ENCODE measurements at regions not wholly inside any gene's neighbourhood (a gene's known extent, or its start where the extent isn't known, plus 50 kb on each side); places are given as distances from the start of the nearest gene placed in this dataset.
A peak's percentile ranks its signal among the peaks of the same experiment; 100 is the strongest.

GRCh38 chr11:19394525-19395016, 153.8 kb upstream of the E2F8 start:
- no peak for DNase-seq

GRCh38 chr11:19393941-19394340, 153.2 kb upstream of the E2F8 start:
- no peak for DNase-seq

GRCh38 chr11:19392847-19393518, 152.2 kb upstream of the E2F8 start:
- DNase-seq: no peak

- DNase-seq: no peak
Measured at GRCh38 chr11:19392321-19392720, 151.6 kb upstream of the E2F8 start.

- DNase-seq: no peak
Measured at GRCh38 chr11:19391652-19392051, 150.9 kb upstream of the E2F8 start.

GRCh38 chr11:19391026-19391425, 150.3 kb upstream of the E2F8 start:
- no peak for DNase-seq

- DNase-seq: no peak
Measured at GRCh38 chr11:19389787-19390303, 149.1 kb upstream of the E2F8 start.

- DNase-seq: no peak
Measured at GRCh38 chr11:19382131-19382611, 141.4 kb upstream of the E2F8 start.

- no peak for DNase-seq
Measured at GRCh38 chr11:19380375-19380774, 139.6 kb upstream of the E2F8 start.

- DNase-seq: no peak
Measured at GRCh38 chr11:19379465-19379864, 138.7 kb upstream of the E2F8 start.

GRCh38 chr11:19378814-19379213, 138.1 kb upstream of the E2F8 start:
- no peak for DNase-seq

- no peak for DNase-seq
Measured at GRCh38 chr11:19377881-19378280, 137.1 kb upstream of the E2F8 start.

GRCh38 chr11:19375440-19375839, 134.7 kb upstream of the E2F8 start:
- DNase-seq: no peak

GRCh38 chr11:19374151-19374569, 133.4 kb upstream of the E2F8 start:
- DNase-seq: peak; percentile 2

GRCh38 chr11:19372381-19372780, 131.6 kb upstream of the E2F8 start:
- DNase-seq: no peak

GRCh38 chr11:19370100-19370861, 129.5 kb upstream of the E2F8 start:
- no peak for DNase-seq

GRCh38 chr11:19368726-19369375, 128.1 kb upstream of the E2F8 start:
- no peak for DNase-seq

GRCh38 chr11:19366992-19367709, 126.4 kb upstream of the E2F8 start:
- DNase-seq: no peak

- DNase-seq: no peak
Measured at GRCh38 chr11:19365743-19366410, 125.1 kb upstream of the E2F8 start.

GRCh38 chr11:19359221-19360000, 118.7 kb upstream of the E2F8 start:
- DNase-seq: no peak

- no peak for DNase-seq
Measured at GRCh38 chr11:19357943-19358342, 117.2 kb upstream of the E2F8 start.

Measured in hematopoietic multipotent progenitor cell treated with erythropoietin and hydrocortisone succinate and interleukin-3 and kit ligand, for 8 days (in vitro differentiated cells).